ENCODE measurements at regions not wholly inside any gene's neighbourhood (a gene's known extent, or its start where the extent isn't known, plus 50 kb on each side); places are given as distances from the start of the nearest gene placed in this dataset.

GRCh38 chr21:29430576-29430975, 131.9 kb downstream of the BACH1 start:
- Histone ChIP-seq H2BK120ac (replicated peaks; ENCODE audit: low read depth, low read length) (no peak overlapping the region), H2BK5ac (ENCODE audit: low read depth, low read length) (no peak overlapping the region), H2AFZ (ENCODE audit: low read length) (no peak overlapping the region), H3K14ac (ENCODE audit: insufficient read length) (no peak overlapping the region), H3K79me1 (ENCODE audit: low read depth, low read length) (no peaks in the 10 kb centered on the region), H3K23ac (ENCODE audit: insufficient read length) (no peak overlapping the region), H3K4me2 (ENCODE audit: insufficient read depth in 1 of 2, low read depth in 2 of 2, low read length in 2 of 2) (no peak overlapping the region), H4K8ac (ENCODE audit: extremely low read depth, insufficient read depth, low read length) (no peak overlapping the region), H3K56ac (replicated peaks; ENCODE audit: insufficient read length, low read depth, low read length) (no peak overlapping the region), H2BK12ac (ENCODE audit: low read depth, low read length) (no peak overlapping the region), H3K36me3 (ENCODE audit: control insufficient read depth in 2 of 4, insufficient read depth in 4 of 4, low read length in 3 of 4) (no peaks in the 10 kb centered on the region), H3K4me1 (replicated peaks in 1 of 4; ENCODE audit: control insufficient read depth in 3 of 4, insufficient read depth in 4 of 4, low read length in 3 of 4) (no peaks in the 10 kb centered on the region), H4K5ac (ENCODE audit: insufficient read length, low read depth, low read length) (no peak overlapping the region), H3K4ac (replicated peaks; ENCODE audit: insufficient read length, low read depth, low read length) (no peak overlapping the region), H3K9ac (replicated peaks in 1 of 4; ENCODE audit: extremely low read depth in 1 of 4, low read depth in 3 of 4, low read length in 3 of 4) (no peak overlapping the region), H4K20me1 (replicated peaks in 1 of 2; ENCODE audit: control insufficient read depth in 1 of 2, insufficient read depth in 2 of 2, low read length in 2 of 2) (no peaks in the 10 kb centered on the region), H3K18ac (ENCODE audit: extremely low read depth, low read length) (no peak overlapping the region), H2BK20ac (ENCODE audit: low read length) (no peak overlapping the region), H4K91ac (replicated peaks; ENCODE audit: insufficient read length, low read length) (no peak overlapping the region), H3K27me3 (replicated peaks in 1 of 4; ENCODE audit: control insufficient read depth in 3 of 4, extremely low read depth in 1 of 4, insufficient read depth in 3 of 4, low read length in 3 of 4) (no peaks in the 10 kb centered on the region), H3K23me2 (ENCODE audit: low read depth, low read length) (no peaks in the 10 kb centered on the region), H2BK15ac (ENCODE audit: low read length) (no peak overlapping the region), H3K4me3 (ENCODE audit: extremely low read depth in 1 of 4, insufficient read depth in 2 of 4, low read depth in 3 of 4, low read length in 4 of 4) (no peak overlapping the region), H3K27ac (ENCODE audit: low read depth, low read length) (no peak overlapping the region), H2AK5ac (ENCODE audit: low read depth, low read length) (no peak overlapping the region), H3K79me2 (ENCODE audit: control insufficient read depth in 1 of 2, insufficient read depth in 2 of 2, low read length in 2 of 2) (no peaks in the 10 kb centered on the region), H3K9me3 (ENCODE audit: insufficient read depth in 2 of 2, low read depth in 1 of 2, low read length in 1 of 2) (no peaks in the 10 kb centered on the region)
- 95% methylated on average over 7 of the region's 7 CpGs; no CpG with 5 or more reads in 1 of the 2 experiments for WGBS, 2 experiments (ENCODE audit: extremely low coverage in 1 of 2, insufficient coverage in 1 of 2, insufficient read length in 1 of 2, insufficient replicate concordance in 2 of 2, low coverage in 1 of 2, low lambda C conversion rate in 2 of 2, missing lambda C conversion rate in 1 of 2)
- ChIA-PET POLR2A (ENCODE audit: partially characterized antibody) (no interaction called here), CTCF (ENCODE audit: partially characterized antibody) (interaction anchor here (0.8 kb wide), 1 partner anchor 343 kb away, joined by 3 read pairs; no protein-coding TSS in a partner anchor)
- DNase-seq (ENCODE audit: low read depth in 1 of 2, low spot score in 2 of 2) (no peak), FAIRE-seq (no peak)
- TF ChIP-seq RBBP5 (IDR thresholded peaks at IDR 0.05; ENCODE audit: borderline replicate concordance, low read depth, low read length): no peak
- TF ChIP-seq NRF1 (IDR thresholded peaks at IDR 0.05; ENCODE audit: low read depth, low read length): no peak

Measured in H1 (cell line).